SH-SY5Y (cell line): ENCODE measurements at regions not wholly inside any gene's neighbourhood (a gene's known extent, or its start where the extent isn't known, plus 50 kb on each side); places are given as distances from the start of the nearest gene placed in this dataset.

ENCODE experiments used
- GATA2 ChIP-seq: IDR thresholded peaks from 2 replicates; pipeline ENCODE4 v1.6.1; 2011; ENCODE audit warnings: mild to moderate bottlenecking, low read depth, low read length
- GATA3 ChIP-seq: IDR thresholded peaks from 2 replicates; pipeline ENCODE4 v1.6.1; 2011; ENCODE audit warnings: low read depth, mild to moderate bottlenecking, low read length, moderate library complexity

GRCh38 chr3:14343338-14344112 lies 58.9 kb upstream of the SLC6A6 start:
- TF ChIP-seq GATA3 (no peak), GATA2 (no peak)
